Transverse colon (tissue), 4 donors: ENCODE measurements at regions not wholly inside any gene's neighbourhood (a gene's known extent, or its start where the extent isn't known, plus 50 kb on each side); places are given as distances from the start of the nearest gene placed in this dataset.

Source experiments
- DNase-seq: peaks from one replicate; pipeline ENCODE4 v3.0.0-alpha.2; 2019
- H3K27ac ChIP-seq, 4 donors: fragments of 200-600 bp; sonication (generic); 2 replicates each; pipeline ENCODE4 v1.5.1; 2016 to 2018; ENCODE audit warnings: inconsistent platforms in 4 of 4
- H3K27me3 ChIP-seq: fragments of 200-600 bp; sonication (generic); 2 replicates; pipeline ENCODE4 v1.5.1; 2017; ENCODE audit warnings: inconsistent platforms
- H3K36me3 ChIP-seq, 4 donors: fragments of 200-600 bp; sonication (generic); 2 replicates each; pipeline ENCODE4 v1.5.1; 2017 to 2019; ENCODE audit warnings: inconsistent platforms in 4 of 4
- H3K4me1 ChIP-seq, 4 donors: fragments of 200-600 bp; sonication (generic); 2 replicates each; pipeline ENCODE4 v1.5.1; 2017 to 2020; ENCODE audit warnings: inconsistent platforms in 4 of 4
- H3K4me3 ChIP-seq, 4 donors: fragments of 200-600 bp; sonication (generic); 1 replicate in 1 of 4; 2 replicates in 3 of 4; pipeline versions ENCODE4 v1.5.1 to v1.6.1; 2017 to 2019; ENCODE audit warnings: inconsistent platforms in 4 of 4
- H3K9me3 ChIP-seq, 2 donors: fragments of 200-600 bp; sonication (generic); 2 replicates each; pipeline ENCODE4 v1.5.1; 2017 to 2019; ENCODE audit warnings: inconsistent platforms in 2 of 2
- EP300 ChIP-seq: sonication (generic); formaldehyde crosslinking; IDR thresholded peaks from one replicate; pipeline ENCODE4 v1.6.1; 2017; ENCODE audit warnings: antibody characterized with exemption, low read depth
- POLR2A ChIP-seq: fragments of 450-650 bp; IDR thresholded peaks from one replicate; pipeline ENCODE4 v1.6.1; 2016; ENCODE audit warnings: antibody characterized with exemption, mild to moderate bottlenecking, moderate library complexity
- POLR2AphosphoS5 ChIP-seq, 3 donors: sonication (generic); formaldehyde crosslinking; IDR thresholded peaks; one replicate each; pipeline ENCODE4 v1.6.1; 2016; ENCODE audit warnings: antibody characterized with exemption in 3 of 3
- WGBS, 2 donors: methylation state at CpG; one replicate each; pipeline ENCODE4 v1.1.5; 2018; ENCODE audit warnings: low coverage in 1 of 2; 5-methylcytosine and 5-hydroxymethylcytosine counted together
- in situ Hi-C, 4 donors: fragments of 200-750 bp; cut with MboI; loops; one replicate each; pipeline versions ENCODE4 v1.15.0 to v1.15.1; 2017; ENCODE audit warnings: low sequenced_read_pairs in 3 of 4, low pct_ligation_motif_present in 1 of 4, low pct_unique_long_range_greater_than_20kb in 1 of 4
- intact Hi-C: fragments of 100-400 bp; cut with DNase I; formaldehyde crosslinking; loops from one replicate; pipeline ENCODE4 v1.15.1; 2023; ENCODE audit warnings: low total_unique reads
- TF ChIP-seq, protein P1 (sequence below), 5 experiments: fragments of 200-600 bp in 3 of 5; fragments of 450-650 bp in 2 of 5; sonication (generic) in 3 of 5; IDR thresholded peaks; 1 replicate in 2 of 5; 2 replicates in 3 of 5; pipeline ENCODE4 v1.5.1; 2016 to 2017; ENCODE audit warnings: antibody characterized with exemption in 5 of 5, inconsistent platforms in 3 of 5, mild to moderate bottlenecking in 2 of 5, moderate library complexity in 1 of 5

DNA sequence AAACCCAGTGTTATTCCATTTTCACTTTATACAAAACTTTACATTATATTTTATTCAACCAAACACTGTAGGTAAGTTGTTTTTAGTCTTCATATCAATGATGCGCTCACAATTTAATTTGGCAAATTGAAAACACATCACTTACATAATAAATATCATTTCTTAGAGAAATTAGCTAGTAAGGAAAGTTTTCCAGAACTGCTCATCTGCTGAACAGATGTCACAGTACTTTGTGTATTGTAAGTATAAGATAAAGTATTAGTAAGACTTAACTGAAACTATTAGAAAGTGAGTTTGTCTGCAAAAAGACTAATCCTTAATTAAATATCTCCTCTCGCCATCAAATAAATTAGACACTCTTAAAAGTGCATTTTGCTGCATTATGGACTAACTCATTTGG, 108.7 kb upstream of the PACRGL start:
- no peak for DNase-seq
- 55 to 58% methylated on average over 2 of the region's 2 CpGs for WGBS, 2 donors
- intact Hi-C loops (no loop called here), in situ Hi-C loops (no loop called here)
- H3K36me3 ChIP-seq = no peaks in the 10 kb centered on the region
- H3K9me3 ChIP-seq = no peaks in the 10 kb centered on the region
- no peaks in the 10 kb centered on the region for H3K27me3 ChIP-seq
- no peak overlapping the region for H3K4me3 ChIP-seq
- peaks cover 6 to 19% (median 11%) of the 10 kb centered on the region in 4 donors for H3K4me1 ChIP-seq
- TF ChIP-seq, protein P1, sequence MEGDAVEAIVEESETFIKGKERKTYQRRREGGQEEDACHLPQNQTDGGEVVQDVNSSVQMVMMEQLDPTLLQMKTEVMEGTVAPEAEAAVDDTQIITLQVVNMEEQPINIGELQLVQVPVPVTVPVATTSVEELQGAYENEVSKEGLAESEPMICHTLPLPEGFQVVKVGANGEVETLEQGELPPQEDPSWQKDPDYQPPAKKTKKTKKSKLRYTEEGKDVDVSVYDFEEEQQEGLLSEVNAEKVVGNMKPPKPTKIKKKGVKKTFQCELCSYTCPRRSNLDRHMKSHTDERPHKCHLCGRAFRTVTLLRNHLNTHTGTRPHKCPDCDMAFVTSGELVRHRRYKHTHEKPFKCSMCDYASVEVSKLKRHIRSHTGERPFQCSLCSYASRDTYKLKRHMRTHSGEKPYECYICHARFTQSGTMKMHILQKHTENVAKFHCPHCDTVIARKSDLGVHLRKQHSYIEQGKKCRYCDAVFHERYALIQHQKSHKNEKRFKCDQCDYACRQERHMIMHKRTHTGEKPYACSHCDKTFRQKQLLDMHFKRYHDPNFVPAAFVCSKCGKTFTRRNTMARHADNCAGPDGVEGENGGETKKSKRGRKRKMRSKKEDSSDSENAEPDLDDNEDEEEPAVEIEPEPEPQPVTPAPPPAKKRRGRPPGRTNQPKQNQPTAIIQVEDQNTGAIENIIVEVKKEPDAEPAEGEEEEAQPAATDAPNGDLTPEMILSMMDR (IDR thresholded peaks at IDR 0.05) = no peak
- TF ChIP-seq POLR2A = no peak
- TF ChIP-seq EP300 = no peak
- TF ChIP-seq POLR2AphosphoS5 (IDR thresholded peaks at IDR 0.05) = no peak
- peak overlapping the region in 2 of 4 donors; percentile 51 to 59 for H3K27ac ChIP-seq

DNA sequence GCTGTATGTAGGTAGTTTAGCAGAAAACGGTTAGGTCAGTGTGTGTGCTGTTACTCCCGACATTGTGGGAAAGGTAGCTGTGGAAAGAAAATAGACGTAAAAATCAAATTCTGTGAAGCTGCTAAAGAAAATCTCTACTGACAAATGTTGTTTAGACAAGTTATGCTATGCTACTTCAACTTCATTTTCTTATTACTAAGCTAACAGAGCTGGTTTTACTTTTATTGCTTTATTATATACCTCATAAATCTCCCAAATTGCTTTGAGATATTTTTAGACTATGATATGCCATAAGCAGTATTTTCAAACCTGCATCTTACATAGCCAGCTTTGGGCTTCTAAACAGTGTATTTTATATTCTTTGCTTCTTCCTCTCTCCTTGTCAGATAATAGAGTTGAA, 108.2 kb upstream of the PACRGL start:
- intact Hi-C loops (no loop called here), in situ Hi-C loops (no loop called here)
- no peak for DNase-seq
- Histone ChIP-seq H3K9me3 (no peaks in the 10 kb centered on the region), H3K27ac (peak overlapping the region; percentile 32 to 59 (median 47)), H3K4me1 (peaks cover 6 to 19% (median 11%) of the 10 kb centered on the region in 4 donors), H3K4me3 (no peak overlapping the region), H3K36me3 (no peaks in the 10 kb centered on the region), H3K27me3 (no peaks in the 10 kb centered on the region)
- WGBS, 2 donors = 28% methylated on average over 3 of the region's 3 CpGs
- TF ChIP-seq POLR2A = no peak

DNA sequence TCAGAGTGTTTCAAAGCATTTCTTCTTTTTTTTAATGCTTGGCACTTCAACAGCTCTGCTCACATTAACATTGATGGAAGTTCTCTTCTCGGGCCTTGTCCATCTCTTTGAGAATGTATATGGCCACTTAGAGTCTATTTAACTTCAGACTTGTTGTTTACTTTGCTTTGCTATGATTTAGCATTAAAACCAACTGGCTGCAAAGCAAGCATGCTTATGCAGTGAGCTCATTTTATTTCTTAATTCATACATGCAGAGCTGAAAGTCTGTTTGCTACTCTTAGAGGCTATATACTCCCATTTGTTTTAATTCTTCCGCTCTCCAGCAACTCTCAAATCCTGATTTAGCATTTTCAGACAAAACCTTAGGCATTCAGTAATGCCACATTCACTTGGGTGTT, 107.6 kb upstream of the PACRGL start:
- TF ChIP-seq POLR2AphosphoS5 (IDR thresholded peaks at IDR 0.05) (no peak), EP300 (no peak), POLR2A (no peak)
- no peak for DNase-seq
- WGBS, 2 donors = 29 to 45% methylated on average over 2 of the region's 2 CpGs

DNA sequence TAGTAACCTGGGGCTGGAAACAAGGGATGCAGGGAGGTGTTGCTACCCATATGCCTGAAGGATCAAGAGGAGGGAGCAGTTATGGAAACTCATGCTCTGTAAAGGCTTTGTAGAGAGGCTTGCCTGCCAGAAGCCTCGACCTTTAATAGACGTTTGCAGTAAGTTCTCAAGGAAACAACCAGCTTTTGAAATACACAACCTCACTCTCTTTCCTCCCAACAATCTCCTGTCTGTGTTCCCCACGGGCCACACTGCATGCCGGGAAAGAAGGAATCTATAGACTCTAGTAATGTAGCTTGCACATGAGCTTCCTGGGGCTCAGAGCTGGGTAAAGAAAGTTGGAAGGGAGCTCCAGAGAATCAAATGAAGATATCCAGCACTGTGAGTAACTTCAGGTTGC, 101.6 kb upstream of the PACRGL start:
- no peak overlapping the region for H3K4me3 ChIP-seq
- H3K27me3 ChIP-seq = no peaks in the 10 kb centered on the region
- in situ Hi-C loops = no loop called here
- TF ChIP-seq EP300 (no peak), POLR2AphosphoS5 (IDR thresholded peaks at IDR 0.05) (no peak)
- intact Hi-C loops = no loop called here
- 78% methylated on average over 4 of the region's 4 CpGs; no CpG with 5 or more reads in 1 of the 2 donors for WGBS, 2 donors
- H3K27ac ChIP-seq = no peak overlapping the region
- no peaks in the 10 kb centered on the region for H3K9me3 ChIP-seq
- H3K4me1 ChIP-seq = peaks cover 0 to 2% (median under 1%) of the 10 kb centered on the region in 4 donors
- DNase-seq = no peak
- H3K36me3 ChIP-seq = no peaks in the 10 kb centered on the region

More for the DNA sequence above, 107.6 kb upstream of the PACRGL start:
- intact Hi-C loops = no loop called here
- in situ Hi-C loops = no loop called here
- Histone ChIP-seq H3K27ac (peak overlapping the region; percentile 32 to 59 (median 47)), H3K36me3 (no peaks in the 10 kb centered on the region), H3K4me3 (no peak overlapping the region), H3K9me3 (no peaks in the 10 kb centered on the region), H3K27me3 (no peaks in the 10 kb centered on the region), H3K4me1 (peaks cover 6 to 19% (median 11%) of the 10 kb centered on the region in 4 donors)

DNA sequence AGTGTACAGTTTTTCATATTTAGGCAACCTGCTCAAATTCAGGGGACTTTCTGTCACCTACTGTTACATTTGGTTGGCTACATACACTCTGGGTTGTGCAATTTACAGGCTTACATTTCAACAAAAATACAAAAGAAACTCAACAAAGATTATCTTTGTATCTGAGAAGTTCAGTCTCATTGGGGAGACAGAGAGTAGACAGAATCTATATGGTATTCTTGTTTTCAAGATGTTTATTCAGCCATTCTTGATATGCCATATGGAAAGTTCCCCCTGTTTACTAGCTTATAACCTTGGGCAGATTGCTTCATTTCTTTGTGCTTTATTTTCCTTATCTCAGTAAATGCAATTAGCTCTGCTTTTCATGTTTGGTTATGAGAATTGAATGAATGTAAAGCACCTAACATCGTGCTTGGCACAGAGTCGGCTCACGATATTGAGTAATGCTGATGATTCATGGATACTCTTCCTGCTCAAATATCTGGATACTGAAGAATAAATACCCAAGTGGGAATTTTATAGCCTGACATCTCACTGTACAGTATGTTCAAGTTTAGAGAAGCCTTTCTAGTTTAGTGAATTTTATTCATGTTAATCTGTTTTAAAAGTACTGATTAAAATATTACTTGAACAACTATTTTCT, 96.5 kb upstream of the PACRGL start:
- Histone ChIP-seq H3K36me3 (no peaks in the 10 kb centered on the region), H3K9me3 (no peaks in the 10 kb centered on the region), H3K4me1 (peaks cover 0 to 8% (median 5%) of the 10 kb centered on the region in 4 donors), H3K27me3 (no peaks in the 10 kb centered on the region), H3K4me3 (no peak overlapping the region), H3K27ac (no peak overlapping the region)
- intact Hi-C loops = no loop called here
- no peak for DNase-seq
- TF ChIP-seq, protein P1 (IDR thresholded peaks at IDR 0.05) = no peak
- TF ChIP-seq POLR2AphosphoS5 (IDR thresholded peaks at IDR 0.05) (no peak), POLR2A (no peak), EP300 (no peak)
- in situ Hi-C loops = no loop called here
- 31 to 59% methylated on average over 3 of the region's 3 CpGs for WGBS, 2 donors
